ENCODE measurements at regions not wholly inside any gene's neighbourhood (a gene's known extent, or its start where the extent isn't known, plus 50 kb on each side); places are given as distances from the start of the nearest gene placed in this dataset.

- TF ChIP-seq CTCF (conservative IDR thresholded peaks at IDR 0.05; ENCODE audit: low read depth, low read length) = no peak
- TF ChIP-seq EZH2phosphoT487 (IDR thresholded peaks at IDR 0.05; ENCODE audit: borderline replicate concordance, low read length) = no peak
- no peak for TF ChIP-seq EZH2 (IDR thresholded peaks at IDR 0.05; ENCODE audit: low read length, unreplicated experiment)
Measured at GRCh38 chr4:71691416-71692073, 92.3 kb downstream of the GC start.

Data from PC-3 (cell line).